SK-N-SH (cell line): ENCODE measurements at regions not wholly inside any gene's neighbourhood (a gene's known extent, or its start where the extent isn't known, plus 50 kb on each side); places are given as distances from the start of the nearest gene placed in this dataset.

ENCODE experiments used
- CTCF ChIA-PET: fragments of 300-600, 350-600 bp; formaldehyde crosslinking; extraction: SDS; loops from one replicate; lab custom pipeline; 2021; lab: Yijun Ruan, JAX
- POLR2A ChIA-PET: fragments of 350-600 bp; sonication (Branson Sonifier 250); formaldehyde crosslinking; extraction: SDS; loops from one replicate; lab custom pipeline; 2020; ENCODE audit warnings: antibody characterized with exemption, inconsistent platforms; lab: Yijun Ruan, JAX
- DNase-seq: peaks from one replicate; pipeline ENCODE4 v3.0.0; 2012
- H2AFZ ChIP-seq: fragments of 200-600 bp; sonication (generic); 2 replicates; pipeline ENCODE4 v1.8.1; 2016; ENCODE audit warnings: antibody characterized with exemption, mild to moderate bottlenecking, low read depth
- H3F3A ChIP-seq: fragments of 200-600 bp; sonication (generic); replicated peaks from 2 replicates; pipeline ENCODE3; 2016; ENCODE audit warnings: antibody characterized with exemption, mild to moderate bottlenecking; ENCODE audit not compliant: insufficient read depth
- H3K27ac ChIP-seq, 2 experiments: fragments of 200-500 bp in 1 of 2; fragments of 200-600 bp in 1 of 2; sonication (Bioruptor generic) in 1 of 2; sonication (generic), shearing (Covaris generic) in 1 of 2; 2 replicates each; pipeline versions ENCODE4 v1.5.1 to v1.6.1; 2014 to 2016; ENCODE audit warnings: low read depth in 2 of 2, inconsistent platforms in 1 of 2, low read length in 1 of 2, mild to moderate bottlenecking in 1 of 2, mixed read lengths in 1 of 2
- H3K27me3 ChIP-seq: fragments of 200-600 bp; sonication (generic), shearing (Covaris generic); 2 replicates; pipeline ENCODE4 v1.6.1; 2016; ENCODE audit warnings: mixed run types; ENCODE audit not compliant: insufficient read depth
- H3K36me3 ChIP-seq, 2 experiments: fragments of 200-500 bp in 1 of 2; fragments of 200-600 bp in 1 of 2; sonication (Bioruptor generic) in 1 of 2; sonication (generic) in 1 of 2; replicated peaks in 1 of 2; 2 replicates each; pipeline versions ENCODE3 to v1.5.1; 2014 to 2016; ENCODE audit warnings: low read length in 1 of 2, mild to moderate bottlenecking in 1 of 2; ENCODE audit not compliant: insufficient read depth in 2 of 2, control insufficient read depth in 1 of 2
- H3K4me1 ChIP-seq, 2 experiments: fragments of 200-500 bp in 1 of 2; fragments of 200-600 bp in 1 of 2; sonication (Bioruptor generic) in 1 of 2; sonication (generic), shearing (Covaris generic) in 1 of 2; 2 replicates each; pipeline versions ENCODE4 v1.5.1 to v1.6.1; 2014 to 2016; ENCODE audit warnings: low read depth in 1 of 2, low read length in 1 of 2, mixed run types in 1 of 2; ENCODE audit not compliant: insufficient read depth in 2 of 2, control insufficient read depth in 1 of 2
- H3K4me2 ChIP-seq: fragments of 200-600 bp; sonication (generic), shearing (Covaris generic); 2 replicates; pipeline ENCODE4 v1.6.1; 2017; ENCODE audit warnings: mixed run types
- H3K4me3 ChIP-seq, 2 experiments: fragments of 200-500 bp in 1 of 2; fragments of 200-600 bp in 1 of 2; sonication (Bioruptor generic) in 1 of 2; sonication (generic), shearing (Covaris generic) in 1 of 2; 2 replicates each; pipeline versions ENCODE4 v1.5.1 to v1.8.1; 2014 to 2016; ENCODE audit warnings: low read depth in 2 of 2, inconsistent platforms in 1 of 2, low read length in 1 of 2, mild to moderate bottlenecking in 1 of 2, mixed read lengths in 1 of 2, moderate library complexity in 1 of 2
- H3K79me2 ChIP-seq: fragments of 200-600 bp; sonication (generic); 2 replicates; pipeline ENCODE4 v1.8.1; 2017; ENCODE audit warnings: mild to moderate bottlenecking; ENCODE audit not compliant: insufficient read depth
- H3K9ac ChIP-seq: fragments of 200-600 bp; sonication (generic); 2 replicates; pipeline ENCODE4 v1.6.1; 2017; ENCODE audit warnings: mixed run types
- H3K9me2 ChIP-seq: fragments of 200-600 bp; sonication (generic); 2 replicates; pipeline ENCODE4 v1.6.1; 2017; ENCODE audit warnings: mixed run types
- H3K9me3 ChIP-seq: fragments of 200-600 bp; sonication (generic); 2 replicates; pipeline ENCODE4 v1.6.1; 2017; ENCODE audit warnings: mixed run types, mild to moderate bottlenecking, moderate library complexity
- H4K20me1 ChIP-seq: fragments of 200-600 bp; sonication (generic); 2 replicates; pipeline ENCODE4 v1.6.1; 2017; ENCODE audit warnings: mild to moderate bottlenecking, mixed run types; ENCODE audit not compliant: insufficient read depth
- CHD2 ChIP-seq: fragments of 150-350 bp; IDR thresholded peaks from 2 replicates; pipeline ENCODE4 v1.6.1; 2018; ENCODE audit warnings: low read length; ENCODE audit not compliant: partially characterized antibody
- ELF1 ChIP-seq: IDR thresholded peaks from 2 replicates; pipeline ENCODE4 v1.4.0; 2012
- EP300 ChIP-seq, 2 experiments: IDR thresholded peaks; 2 replicates each; pipeline versions ENCODE4 v1.4.0 to v1.6.1; 2012; ENCODE audit warnings: borderline replicate concordance in 1 of 2, low read depth in 1 of 2, low read length in 1 of 2
- GABPA ChIP-seq: IDR thresholded peaks from 2 replicates; pipeline ENCODE4 v1.4.0; 2012; ENCODE audit warnings: low read depth, mild to moderate bottlenecking
- GATA2 ChIP-seq: sonication (generic); formaldehyde crosslinking; IDR thresholded peaks from 2 replicates; pipeline ENCODE4 v1.5.0; 2020; ENCODE audit warnings: mild to moderate bottlenecking, missing genetic modification reagents
- MEF2A ChIP-seq: IDR thresholded peaks from 2 replicates; pipeline ENCODE4 v1.4.0; 2012; ENCODE audit warnings: low read depth, borderline replicate concordance
- NFIC ChIP-seq: IDR thresholded peaks from 2 replicates; pipeline ENCODE4 v1.4.0; 2012; ENCODE audit warnings: borderline replicate concordance
- NRF1 ChIP-seq: IDR thresholded peaks from 2 replicates; pipeline ENCODE4 v1.6.1; 2012; ENCODE audit warnings: low read depth, mild to moderate bottlenecking, low read length
- RCOR1 ChIP-seq: fragments of 150-350 bp; IDR thresholded peaks from 2 replicates; pipeline ENCODE4 v1.6.1; 2017; ENCODE audit warnings: antibody characterized with exemption, low read length
- YY1 ChIP-seq: IDR thresholded peaks from 2 replicates; pipeline ENCODE4 v1.4.0; 2012; ENCODE audit warnings: low read depth, mild to moderate bottlenecking
- WGBS: methylation state at CpG from one replicate; pipeline ENCODE4 v1.1.6; 2017; ENCODE audit warnings: low lambda C conversion rate; 5-methylcytosine and 5-hydroxymethylcytosine counted together
- TF ChIP-seq, protein P1 (sequence below): fragments of 150-350 bp; IDR thresholded peaks from 2 replicates; pipeline ENCODE4 v1.6.1; 2016; ENCODE audit warnings: mild to moderate bottlenecking, low read depth, low read length
- TF ChIP-seq, protein P2 (sequence below): IDR thresholded peaks from 2 replicates; pipeline ENCODE4; 2012
- TF ChIP-seq, protein P3 (sequence below): IDR thresholded peaks from 2 replicates; pipeline ENCODE4 v1.4.0; 2012; ENCODE audit warnings: low read depth, borderline replicate concordance
- TF ChIP-seq, protein P4 (sequence below): IDR thresholded peaks from 2 replicates; pipeline ENCODE4 v1.6.1; 2012; ENCODE audit warnings: mild to moderate bottlenecking, low read depth, low read length, moderate library complexity

DNA sequence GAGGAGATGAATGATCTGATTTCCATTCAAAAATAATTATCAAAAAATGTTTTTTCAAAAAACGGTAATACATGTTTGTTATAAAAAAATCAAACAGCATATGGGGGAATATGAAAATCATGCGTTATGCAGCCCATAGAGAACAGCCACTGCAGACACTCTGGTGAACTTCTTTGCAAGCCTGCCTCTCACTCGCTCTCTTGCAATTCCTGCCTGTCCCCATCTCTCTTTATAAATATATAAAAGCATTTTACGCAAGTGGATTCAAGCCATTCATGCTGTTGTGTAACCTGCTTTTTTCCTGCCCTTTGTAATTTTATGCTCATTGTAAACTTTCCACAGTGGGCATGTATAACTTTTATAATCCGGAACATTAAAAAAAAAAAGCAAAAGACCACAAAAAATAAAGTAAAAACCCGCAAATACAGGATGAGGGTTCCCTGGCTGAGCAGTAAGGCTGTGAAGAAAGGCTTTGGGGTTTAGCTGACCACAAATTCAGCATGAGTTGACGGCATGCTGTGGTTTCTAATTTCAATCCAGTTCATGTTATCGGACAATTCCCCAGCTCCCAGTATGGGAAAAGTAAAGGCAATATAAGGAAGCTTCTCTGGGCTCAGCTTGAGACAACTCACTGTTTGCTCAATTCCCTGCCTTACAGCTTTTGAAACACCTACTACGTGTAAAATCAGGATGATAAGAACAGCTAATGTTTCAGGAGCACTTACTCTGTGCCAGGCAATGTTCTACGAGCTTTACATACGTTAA lies 52.8 kb upstream of the ZBTB40 start:
- Histone ChIP-seq H3K79me2 (no peaks in the 10 kb centered on the region), H3K36me3 (no peaks in the 10 kb centered on the region), H3F3A (no peaks in the 10 kb centered on the region), H3K9me2 (no peaks in the 10 kb centered on the region), H3K4me2 (no peak overlapping the region), H4K20me1 (no peaks in the 10 kb centered on the region), H3K4me3 (no peak overlapping the region), H3K9ac (no peak overlapping the region), H3K9me3 (no peaks in the 10 kb centered on the region), H3K27me3 (peaks cover 55% of the 10 kb centered on the region; the same call in 1 of the 2 replicates), H2AFZ (no peak overlapping the region), H3K4me1 (peaks cover 0 to 29% of the 10 kb centered on the region in 2 experiments; a peak in 1 of 4 replicates), H3K27ac (no peak overlapping the region)
- DNase-seq: no peak
- ChIA-PET CTCF (interaction anchor here (0.6 to 1.8 kb wide), 4 partner anchors 13 to 208 kb away, joined by 3 to 4 read pairs (median 4); no protein-coding TSS in a partner anchor), POLR2A (no interaction called here)
- 74% methylated on average over 11 of the region's 11 CpGs for WGBS
- TF ChIP-seq ELF1 (no peak), YY1 (no peak), NFIC (no peak), RCOR1 (no peak), EP300 (IDR thresholded peaks at IDR 0.05; ENCODE audit: borderline replicate concordance in 1 of 2, low read depth in 1 of 2, low read length in 1 of 2) (no peak), CHD2 (no peak), NRF1 (no peak), MEF2A (no peak), GATA2 (CRISPR knock-in tag) (no peak), GABPA (no peak)
- TF ChIP-seq, protein P1, sequence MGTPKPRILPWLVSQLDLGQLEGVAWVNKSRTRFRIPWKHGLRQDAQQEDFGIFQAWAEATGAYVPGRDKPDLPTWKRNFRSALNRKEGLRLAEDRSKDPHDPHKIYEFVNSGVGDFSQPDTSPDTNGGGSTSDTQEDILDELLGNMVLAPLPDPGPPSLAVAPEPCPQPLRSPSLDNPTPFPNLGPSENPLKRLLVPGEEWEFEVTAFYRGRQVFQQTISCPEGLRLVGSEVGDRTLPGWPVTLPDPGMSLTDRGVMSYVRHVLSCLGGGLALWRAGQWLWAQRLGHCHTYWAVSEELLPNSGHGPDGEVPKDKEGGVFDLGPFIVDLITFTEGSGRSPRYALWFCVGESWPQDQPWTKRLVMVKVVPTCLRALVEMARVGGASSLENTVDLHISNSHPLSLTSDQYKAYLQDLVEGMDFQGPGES: no peak
- TF ChIP-seq, protein P2, sequence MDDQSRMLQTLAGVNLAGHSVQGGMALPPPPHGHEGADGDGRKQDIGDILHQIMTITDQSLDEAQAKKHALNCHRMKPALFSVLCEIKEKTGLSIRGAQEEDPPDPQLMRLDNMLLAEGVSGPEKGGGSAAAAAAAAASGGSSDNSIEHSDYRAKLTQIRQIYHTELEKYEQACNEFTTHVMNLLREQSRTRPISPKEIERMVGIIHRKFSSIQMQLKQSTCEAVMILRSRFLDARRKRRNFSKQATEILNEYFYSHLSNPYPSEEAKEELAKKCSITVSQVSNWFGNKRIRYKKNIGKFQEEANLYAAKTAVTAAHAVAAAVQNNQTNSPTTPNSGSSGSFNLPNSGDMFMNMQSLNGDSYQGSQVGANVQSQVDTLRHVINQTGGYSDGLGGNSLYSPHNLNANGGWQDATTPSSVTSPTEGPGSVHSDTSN: no peak
- TF ChIP-seq, protein P3, sequence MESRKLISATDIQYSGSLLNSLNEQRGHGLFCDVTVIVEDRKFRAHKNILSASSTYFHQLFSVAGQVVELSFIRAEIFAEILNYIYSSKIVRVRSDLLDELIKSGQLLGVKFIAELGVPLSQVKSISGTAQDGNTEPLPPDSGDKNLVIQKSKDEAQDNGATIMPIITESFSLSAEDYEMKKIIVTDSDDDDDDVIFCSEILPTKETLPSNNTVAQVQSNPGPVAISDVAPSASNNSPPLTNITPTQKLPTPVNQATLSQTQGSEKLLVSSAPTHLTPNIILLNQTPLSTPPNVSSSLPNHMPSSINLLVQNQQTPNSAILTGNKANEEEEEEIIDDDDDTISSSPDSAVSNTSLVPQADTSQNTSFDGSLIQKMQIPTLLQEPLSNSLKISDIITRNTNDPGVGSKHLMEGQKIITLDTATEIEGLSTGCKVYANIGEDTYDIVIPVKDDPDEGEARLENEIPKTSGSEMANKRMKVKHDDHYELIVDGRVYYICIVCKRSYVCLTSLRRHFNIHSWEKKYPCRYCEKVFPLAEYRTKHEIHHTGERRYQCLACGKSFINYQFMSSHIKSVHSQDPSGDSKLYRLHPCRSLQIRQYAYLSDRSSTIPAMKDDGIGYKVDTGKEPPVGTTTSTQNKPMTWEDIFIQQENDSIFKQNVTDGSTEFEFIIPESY: no peak
- TF ChIP-seq, protein P4, sequence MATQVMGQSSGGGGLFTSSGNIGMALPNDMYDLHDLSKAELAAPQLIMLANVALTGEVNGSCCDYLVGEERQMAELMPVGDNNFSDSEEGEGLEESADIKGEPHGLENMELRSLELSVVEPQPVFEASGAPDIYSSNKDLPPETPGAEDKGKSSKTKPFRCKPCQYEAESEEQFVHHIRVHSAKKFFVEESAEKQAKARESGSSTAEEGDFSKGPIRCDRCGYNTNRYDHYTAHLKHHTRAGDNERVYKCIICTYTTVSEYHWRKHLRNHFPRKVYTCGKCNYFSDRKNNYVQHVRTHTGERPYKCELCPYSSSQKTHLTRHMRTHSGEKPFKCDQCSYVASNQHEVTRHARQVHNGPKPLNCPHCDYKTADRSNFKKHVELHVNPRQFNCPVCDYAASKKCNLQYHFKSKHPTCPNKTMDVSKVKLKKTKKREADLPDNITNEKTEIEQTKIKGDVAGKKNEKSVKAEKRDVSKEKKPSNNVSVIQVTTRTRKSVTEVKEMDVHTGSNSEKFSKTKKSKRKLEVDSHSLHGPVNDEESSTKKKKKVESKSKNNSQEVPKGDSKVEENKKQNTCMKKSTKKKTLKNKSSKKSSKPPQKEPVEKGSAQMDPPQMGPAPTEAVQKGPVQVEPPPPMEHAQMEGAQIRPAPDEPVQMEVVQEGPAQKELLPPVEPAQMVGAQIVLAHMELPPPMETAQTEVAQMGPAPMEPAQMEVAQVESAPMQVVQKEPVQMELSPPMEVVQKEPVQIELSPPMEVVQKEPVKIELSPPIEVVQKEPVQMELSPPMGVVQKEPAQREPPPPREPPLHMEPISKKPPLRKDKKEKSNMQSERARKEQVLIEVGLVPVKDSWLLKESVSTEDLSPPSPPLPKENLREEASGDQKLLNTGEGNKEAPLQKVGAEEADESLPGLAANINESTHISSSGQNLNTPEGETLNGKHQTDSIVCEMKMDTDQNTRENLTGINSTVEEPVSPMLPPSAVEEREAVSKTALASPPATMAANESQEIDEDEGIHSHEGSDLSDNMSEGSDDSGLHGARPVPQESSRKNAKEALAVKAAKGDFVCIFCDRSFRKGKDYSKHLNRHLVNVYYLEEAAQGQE: no peak
